Gastroesophageal sphincter (tissue), 3 donors: ENCODE measurements at regions not wholly inside any gene's neighbourhood (a gene's known extent, or its start where the extent isn't known, plus 50 kb on each side); places are given as distances from the start of the nearest gene placed in this dataset.

Experiments
- POLR2AphosphoS5 ChIP-seq: sonication (generic); formaldehyde crosslinking; IDR thresholded peaks from one replicate; pipeline ENCODE4 v1.6.1; 2017; ENCODE audit warnings: antibody characterized with exemption
- TF ChIP-seq, protein P1 (sequence below), 4 experiments: fragments of 200-600 bp in 2 of 4; fragments of 450-650 bp in 2 of 4; sonication (generic) in 1 of 4; IDR thresholded peaks; one replicate each; pipeline ENCODE4 v1.5.1; 2017 to 2019; ENCODE audit warnings: antibody characterized with exemption in 4 of 4, mild to moderate bottlenecking in 2 of 4, moderate library complexity in 2 of 4

DNA sequence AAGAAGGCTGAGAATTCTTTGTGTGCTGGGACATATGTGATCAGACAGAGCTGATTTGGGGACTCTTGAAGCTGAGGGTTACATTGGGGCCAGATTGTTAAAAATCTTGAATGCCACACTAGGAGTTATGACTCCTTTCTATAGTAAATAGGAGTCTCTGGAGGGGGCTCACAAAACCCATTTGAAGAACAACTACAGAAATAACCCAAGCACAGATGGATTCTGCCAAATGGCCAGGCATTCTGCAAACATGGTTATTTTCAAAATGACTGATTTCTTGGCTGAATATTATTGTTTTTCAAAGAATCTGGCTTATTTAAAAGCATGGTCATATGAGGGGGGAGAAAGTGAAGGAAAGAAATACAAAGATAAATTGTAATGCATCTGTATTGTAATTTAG, 625.5 kb upstream of the TENM4 start:
- TF ChIP-seq, protein P1, sequence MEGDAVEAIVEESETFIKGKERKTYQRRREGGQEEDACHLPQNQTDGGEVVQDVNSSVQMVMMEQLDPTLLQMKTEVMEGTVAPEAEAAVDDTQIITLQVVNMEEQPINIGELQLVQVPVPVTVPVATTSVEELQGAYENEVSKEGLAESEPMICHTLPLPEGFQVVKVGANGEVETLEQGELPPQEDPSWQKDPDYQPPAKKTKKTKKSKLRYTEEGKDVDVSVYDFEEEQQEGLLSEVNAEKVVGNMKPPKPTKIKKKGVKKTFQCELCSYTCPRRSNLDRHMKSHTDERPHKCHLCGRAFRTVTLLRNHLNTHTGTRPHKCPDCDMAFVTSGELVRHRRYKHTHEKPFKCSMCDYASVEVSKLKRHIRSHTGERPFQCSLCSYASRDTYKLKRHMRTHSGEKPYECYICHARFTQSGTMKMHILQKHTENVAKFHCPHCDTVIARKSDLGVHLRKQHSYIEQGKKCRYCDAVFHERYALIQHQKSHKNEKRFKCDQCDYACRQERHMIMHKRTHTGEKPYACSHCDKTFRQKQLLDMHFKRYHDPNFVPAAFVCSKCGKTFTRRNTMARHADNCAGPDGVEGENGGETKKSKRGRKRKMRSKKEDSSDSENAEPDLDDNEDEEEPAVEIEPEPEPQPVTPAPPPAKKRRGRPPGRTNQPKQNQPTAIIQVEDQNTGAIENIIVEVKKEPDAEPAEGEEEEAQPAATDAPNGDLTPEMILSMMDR (IDR thresholded peaks at IDR 0.05): no peak
- TF ChIP-seq POLR2AphosphoS5: no peak
